ENCODE measurements at regions not wholly inside any gene's neighbourhood (a gene's known extent, or its start where the extent isn't known, plus 50 kb on each side); places are given as distances from the start of the nearest gene placed in this dataset.

DNA sequence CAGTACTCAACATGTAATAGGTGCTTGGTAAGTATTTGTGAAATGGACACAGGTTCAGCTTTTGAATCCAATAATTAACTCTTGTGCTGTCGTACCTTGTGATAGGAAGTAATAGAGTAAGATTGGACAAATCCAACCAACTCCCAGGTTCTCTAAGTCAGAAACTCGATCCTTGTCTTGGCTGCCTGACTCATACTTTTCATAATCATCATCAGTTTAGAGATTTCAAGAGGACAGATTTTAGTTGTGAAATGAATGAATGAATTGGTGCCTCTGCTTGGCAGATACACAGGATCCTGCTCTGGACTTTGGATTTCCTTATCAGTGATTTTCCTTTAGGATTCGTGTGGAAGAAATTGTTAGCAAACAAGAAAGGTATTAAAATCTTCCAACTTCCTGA is 1145.2 kb downstream of the AACS start:
- TF ChIP-seq, protein P1, sequence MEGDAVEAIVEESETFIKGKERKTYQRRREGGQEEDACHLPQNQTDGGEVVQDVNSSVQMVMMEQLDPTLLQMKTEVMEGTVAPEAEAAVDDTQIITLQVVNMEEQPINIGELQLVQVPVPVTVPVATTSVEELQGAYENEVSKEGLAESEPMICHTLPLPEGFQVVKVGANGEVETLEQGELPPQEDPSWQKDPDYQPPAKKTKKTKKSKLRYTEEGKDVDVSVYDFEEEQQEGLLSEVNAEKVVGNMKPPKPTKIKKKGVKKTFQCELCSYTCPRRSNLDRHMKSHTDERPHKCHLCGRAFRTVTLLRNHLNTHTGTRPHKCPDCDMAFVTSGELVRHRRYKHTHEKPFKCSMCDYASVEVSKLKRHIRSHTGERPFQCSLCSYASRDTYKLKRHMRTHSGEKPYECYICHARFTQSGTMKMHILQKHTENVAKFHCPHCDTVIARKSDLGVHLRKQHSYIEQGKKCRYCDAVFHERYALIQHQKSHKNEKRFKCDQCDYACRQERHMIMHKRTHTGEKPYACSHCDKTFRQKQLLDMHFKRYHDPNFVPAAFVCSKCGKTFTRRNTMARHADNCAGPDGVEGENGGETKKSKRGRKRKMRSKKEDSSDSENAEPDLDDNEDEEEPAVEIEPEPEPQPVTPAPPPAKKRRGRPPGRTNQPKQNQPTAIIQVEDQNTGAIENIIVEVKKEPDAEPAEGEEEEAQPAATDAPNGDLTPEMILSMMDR (conservative IDR thresholded peaks at IDR 0.05 in 1 of 2, IDR thresholded peaks at IDR 0.05 in 1 of 2; ENCODE audit: extremely low read depth in 1 of 2, insufficient read depth in 1 of 2, low read depth in 1 of 2, low read length in 2 of 2) = no peak
- TF ChIP-seq EZH2 (IDR thresholded peaks at IDR 0.05; ENCODE audit: borderline replicate concordance, low read length) = no peak

Data from mammary epithelial cell (primary cell).